ENCODE measurements at regions not wholly inside any gene's neighbourhood (a gene's known extent, or its start where the extent isn't known, plus 50 kb on each side); places are given as distances from the start of the nearest gene placed in this dataset.

DNA sequence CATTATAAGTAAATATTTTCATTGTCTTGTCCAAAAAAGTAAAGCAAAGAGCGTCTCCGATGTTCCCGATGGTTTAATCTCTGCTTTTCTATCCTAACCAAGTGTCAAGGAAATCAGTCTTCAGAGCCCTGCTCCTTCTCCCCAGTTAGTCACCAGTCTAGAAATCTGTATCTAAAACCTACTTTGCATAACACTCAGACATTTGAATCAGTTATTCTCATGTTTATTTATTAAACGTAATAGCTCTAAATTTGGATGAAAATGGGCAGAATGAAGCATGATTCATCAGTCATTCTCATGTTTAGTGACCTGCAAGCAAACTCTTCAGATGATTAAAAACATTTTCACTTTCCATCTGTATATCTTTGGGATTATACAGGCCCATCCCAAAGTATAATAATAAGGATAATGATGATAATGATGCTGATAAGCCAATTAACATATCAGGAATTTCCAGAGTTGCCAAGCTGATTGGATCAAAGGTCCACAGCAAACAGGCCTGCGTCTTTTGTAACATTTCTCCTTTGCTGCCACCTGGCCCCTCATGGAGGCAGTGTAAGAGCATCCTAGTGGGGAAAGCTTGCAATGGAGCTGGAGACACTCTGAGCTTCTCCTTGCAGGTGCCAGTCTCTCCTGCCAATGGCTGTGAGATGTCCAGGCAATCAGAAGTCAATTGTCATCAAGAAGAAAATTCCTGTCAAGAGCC is 273.9 kb downstream of the IGSF11 start:
- TF ChIP-seq, protein P1, sequence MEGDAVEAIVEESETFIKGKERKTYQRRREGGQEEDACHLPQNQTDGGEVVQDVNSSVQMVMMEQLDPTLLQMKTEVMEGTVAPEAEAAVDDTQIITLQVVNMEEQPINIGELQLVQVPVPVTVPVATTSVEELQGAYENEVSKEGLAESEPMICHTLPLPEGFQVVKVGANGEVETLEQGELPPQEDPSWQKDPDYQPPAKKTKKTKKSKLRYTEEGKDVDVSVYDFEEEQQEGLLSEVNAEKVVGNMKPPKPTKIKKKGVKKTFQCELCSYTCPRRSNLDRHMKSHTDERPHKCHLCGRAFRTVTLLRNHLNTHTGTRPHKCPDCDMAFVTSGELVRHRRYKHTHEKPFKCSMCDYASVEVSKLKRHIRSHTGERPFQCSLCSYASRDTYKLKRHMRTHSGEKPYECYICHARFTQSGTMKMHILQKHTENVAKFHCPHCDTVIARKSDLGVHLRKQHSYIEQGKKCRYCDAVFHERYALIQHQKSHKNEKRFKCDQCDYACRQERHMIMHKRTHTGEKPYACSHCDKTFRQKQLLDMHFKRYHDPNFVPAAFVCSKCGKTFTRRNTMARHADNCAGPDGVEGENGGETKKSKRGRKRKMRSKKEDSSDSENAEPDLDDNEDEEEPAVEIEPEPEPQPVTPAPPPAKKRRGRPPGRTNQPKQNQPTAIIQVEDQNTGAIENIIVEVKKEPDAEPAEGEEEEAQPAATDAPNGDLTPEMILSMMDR (IDR thresholded peaks at IDR 0.05; ENCODE audit: low read depth, low read length), result no peak
- Histone ChIP-seq H3K9me3 (ENCODE audit: low read depth) (no peaks in the 10 kb centered on the region), H3K4me1 (ENCODE audit: low read depth) (no peaks in the 10 kb centered on the region), H3K27me3 (no peaks in the 10 kb centered on the region), H3K36me3 (no peaks in the 10 kb centered on the region), H3K27ac (no peak overlapping the region), H3K4me3 (no peak overlapping the region)
- DNase-seq (ENCODE audit: low read depth in 1 of 2, low spot score in 1 of 2), result no peak

DNA sequence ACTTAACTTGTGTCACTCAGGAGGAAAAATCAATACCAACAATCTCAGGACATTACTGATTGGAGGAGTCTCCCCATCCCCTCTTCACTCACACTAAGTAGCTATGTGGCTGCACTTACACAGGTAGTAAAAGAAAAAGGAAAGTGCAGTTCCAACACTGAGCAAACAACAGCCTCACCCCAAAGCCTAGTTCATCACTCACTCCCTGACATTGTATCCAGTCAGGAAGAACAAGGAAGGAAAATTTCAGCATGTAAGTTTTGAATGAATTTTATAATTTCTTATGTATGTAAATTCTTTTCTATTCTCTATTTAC is 273.4 kb downstream of the IGSF11 start:
- TF ChIP-seq, protein P1 (IDR thresholded peaks at IDR 0.05; ENCODE audit: low read depth, low read length), result no peak

GRCh38 chr3:118765636-118766305 is 268.9 kb downstream of the IGSF11 start:
- no peaks in the 10 kb centered on the region for H3K9me3 ChIP-seq (ENCODE audit: low read depth)
- no peaks in the 10 kb centered on the region for H3K36me3 ChIP-seq
- H3K27ac ChIP-seq, result no peak overlapping the region
- H3K27me3 ChIP-seq, result no peaks in the 10 kb centered on the region
- TF ChIP-seq, protein P1 (IDR thresholded peaks at IDR 0.05; ENCODE audit: low read depth, low read length), result no peak
- no peaks in the 10 kb centered on the region for H3K4me1 ChIP-seq (ENCODE audit: low read depth)
- DNase-seq (ENCODE audit: low read depth in 1 of 2, low spot score in 1 of 2), result no peak
- no peak overlapping the region for H3K4me3 ChIP-seq

More for the DNA sequence above, 273.4 kb downstream of the IGSF11 start:
- H3K27me3 ChIP-seq, result no peaks in the 10 kb centered on the region
- no peaks in the 10 kb centered on the region for H3K9me3 ChIP-seq (ENCODE audit: low read depth)
- H3K4me3 ChIP-seq, result no peak overlapping the region
- H3K27ac ChIP-seq, result no peak overlapping the region
- DNase-seq (ENCODE audit: low read depth in 1 of 2, low spot score in 1 of 2), result no peak
- H3K4me1 ChIP-seq (ENCODE audit: low read depth), result no peaks in the 10 kb centered on the region
- H3K36me3 ChIP-seq, result no peaks in the 10 kb centered on the region

GRCh38 chr3:118766306-118766669 is 268.4 kb downstream of the IGSF11 start:
- no peaks in the 10 kb centered on the region for H3K9me3 ChIP-seq (ENCODE audit: low read depth)
- H3K27ac ChIP-seq, result no peak overlapping the region
- no peak overlapping the region for H3K4me3 ChIP-seq
- no peaks in the 10 kb centered on the region for H3K27me3 ChIP-seq
- H3K4me1 ChIP-seq (ENCODE audit: low read depth), result no peaks in the 10 kb centered on the region
- TF ChIP-seq, protein P1 (IDR thresholded peaks at IDR 0.05; ENCODE audit: low read depth, low read length), result no peak
- no peak for DNase-seq (ENCODE audit: low read depth in 1 of 2, low spot score in 1 of 2)
- H3K36me3 ChIP-seq, result no peaks in the 10 kb centered on the region

- H3K9me3 ChIP-seq (ENCODE audit: low read depth), result no peaks in the 10 kb centered on the region
- TF ChIP-seq, protein P1 (IDR thresholded peaks at IDR 0.05; ENCODE audit: low read depth, low read length), result no peak
- H3K27me3 ChIP-seq, result no peaks in the 10 kb centered on the region
- DNase-seq (ENCODE audit: low read depth in 1 of 2, low spot score in 1 of 2), result no peak
- no peak overlapping the region for H3K27ac ChIP-seq
- H3K4me1 ChIP-seq (ENCODE audit: low read depth), result no peaks in the 10 kb centered on the region
- no peaks in the 10 kb centered on the region for H3K36me3 ChIP-seq
- no peak overlapping the region for H3K4me3 ChIP-seq
These were observed 262.6 kb downstream of the IGSF11 start for GRCh38 chr3:118772036-118772435.

All from cardiac muscle cell (in vitro differentiated cells and primary cell).